Panc1 (cell line): ENCODE measurements at regions not wholly inside any gene's neighbourhood (a gene's known extent, or its start where the extent isn't known, plus 50 kb on each side); places are given as distances from the start of the nearest gene placed in this dataset.

ENCODE experiments used
- POLR2AphosphoS5 ChIP-seq: IDR thresholded peaks from 2 replicates; pipeline ENCODE4 v1.6.1; 2012; ENCODE audit warnings: mild to moderate bottlenecking, low read depth, low read length, moderate library complexity
- SIN3A ChIP-seq: IDR thresholded peaks from 2 replicates; pipeline ENCODE4 v1.6.1; 2012; ENCODE audit warnings: low read depth, mild to moderate bottlenecking, low read length, moderate library complexity, borderline replicate concordance; ENCODE audit not compliant: insufficient read depth
- TCF7L2 ChIP-seq: IDR thresholded peaks from 2 replicates; pipeline ENCODE4 v1.6.1; 2011; ENCODE audit warnings: mild to moderate bottlenecking, low read depth, low read length, inconsistent platforms
- TF ChIP-seq, protein P1 (sequence below): fragments of 450-650 bp; IDR thresholded peaks from 2 replicates; pipeline ENCODE4 v1.5.1; 2017; ENCODE audit warnings: mild to moderate bottlenecking
- TF ChIP-seq, protein P2 (sequence below), 2 experiments: IDR thresholded peaks; 2 replicates each; pipeline ENCODE4 v1.6.1; 2011 to 2012; ENCODE audit warnings: low read depth in 2 of 2, control low read depth in 1 of 2, low read length in 1 of 2, mild to moderate bottlenecking in 1 of 2, moderate library complexity in 1 of 2; ENCODE audit not compliant: insufficient read depth in 1 of 2

DNA sequence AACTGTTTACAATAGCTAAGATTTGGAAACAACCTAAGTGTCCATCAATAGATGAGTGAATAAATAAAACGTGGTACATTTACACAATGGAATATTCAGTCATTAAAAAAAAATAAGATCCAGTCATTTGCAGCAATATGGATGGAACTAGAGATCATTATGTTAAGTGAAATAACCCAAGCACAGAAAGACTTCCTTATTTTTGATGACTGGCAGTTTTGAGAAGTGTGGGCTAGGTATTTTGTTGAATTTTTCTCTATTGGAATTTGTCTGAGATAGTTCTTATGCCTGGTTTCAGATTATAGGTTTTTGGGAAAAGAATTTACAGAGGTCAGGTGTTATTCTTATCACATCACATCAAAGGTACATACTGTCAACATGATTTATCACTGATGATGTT is 293.8 kb upstream of the ARSJ start:
- TF ChIP-seq, protein P1, sequence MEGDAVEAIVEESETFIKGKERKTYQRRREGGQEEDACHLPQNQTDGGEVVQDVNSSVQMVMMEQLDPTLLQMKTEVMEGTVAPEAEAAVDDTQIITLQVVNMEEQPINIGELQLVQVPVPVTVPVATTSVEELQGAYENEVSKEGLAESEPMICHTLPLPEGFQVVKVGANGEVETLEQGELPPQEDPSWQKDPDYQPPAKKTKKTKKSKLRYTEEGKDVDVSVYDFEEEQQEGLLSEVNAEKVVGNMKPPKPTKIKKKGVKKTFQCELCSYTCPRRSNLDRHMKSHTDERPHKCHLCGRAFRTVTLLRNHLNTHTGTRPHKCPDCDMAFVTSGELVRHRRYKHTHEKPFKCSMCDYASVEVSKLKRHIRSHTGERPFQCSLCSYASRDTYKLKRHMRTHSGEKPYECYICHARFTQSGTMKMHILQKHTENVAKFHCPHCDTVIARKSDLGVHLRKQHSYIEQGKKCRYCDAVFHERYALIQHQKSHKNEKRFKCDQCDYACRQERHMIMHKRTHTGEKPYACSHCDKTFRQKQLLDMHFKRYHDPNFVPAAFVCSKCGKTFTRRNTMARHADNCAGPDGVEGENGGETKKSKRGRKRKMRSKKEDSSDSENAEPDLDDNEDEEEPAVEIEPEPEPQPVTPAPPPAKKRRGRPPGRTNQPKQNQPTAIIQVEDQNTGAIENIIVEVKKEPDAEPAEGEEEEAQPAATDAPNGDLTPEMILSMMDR = no peak
- no peak for TF ChIP-seq SIN3A
- TF ChIP-seq, protein P2, sequence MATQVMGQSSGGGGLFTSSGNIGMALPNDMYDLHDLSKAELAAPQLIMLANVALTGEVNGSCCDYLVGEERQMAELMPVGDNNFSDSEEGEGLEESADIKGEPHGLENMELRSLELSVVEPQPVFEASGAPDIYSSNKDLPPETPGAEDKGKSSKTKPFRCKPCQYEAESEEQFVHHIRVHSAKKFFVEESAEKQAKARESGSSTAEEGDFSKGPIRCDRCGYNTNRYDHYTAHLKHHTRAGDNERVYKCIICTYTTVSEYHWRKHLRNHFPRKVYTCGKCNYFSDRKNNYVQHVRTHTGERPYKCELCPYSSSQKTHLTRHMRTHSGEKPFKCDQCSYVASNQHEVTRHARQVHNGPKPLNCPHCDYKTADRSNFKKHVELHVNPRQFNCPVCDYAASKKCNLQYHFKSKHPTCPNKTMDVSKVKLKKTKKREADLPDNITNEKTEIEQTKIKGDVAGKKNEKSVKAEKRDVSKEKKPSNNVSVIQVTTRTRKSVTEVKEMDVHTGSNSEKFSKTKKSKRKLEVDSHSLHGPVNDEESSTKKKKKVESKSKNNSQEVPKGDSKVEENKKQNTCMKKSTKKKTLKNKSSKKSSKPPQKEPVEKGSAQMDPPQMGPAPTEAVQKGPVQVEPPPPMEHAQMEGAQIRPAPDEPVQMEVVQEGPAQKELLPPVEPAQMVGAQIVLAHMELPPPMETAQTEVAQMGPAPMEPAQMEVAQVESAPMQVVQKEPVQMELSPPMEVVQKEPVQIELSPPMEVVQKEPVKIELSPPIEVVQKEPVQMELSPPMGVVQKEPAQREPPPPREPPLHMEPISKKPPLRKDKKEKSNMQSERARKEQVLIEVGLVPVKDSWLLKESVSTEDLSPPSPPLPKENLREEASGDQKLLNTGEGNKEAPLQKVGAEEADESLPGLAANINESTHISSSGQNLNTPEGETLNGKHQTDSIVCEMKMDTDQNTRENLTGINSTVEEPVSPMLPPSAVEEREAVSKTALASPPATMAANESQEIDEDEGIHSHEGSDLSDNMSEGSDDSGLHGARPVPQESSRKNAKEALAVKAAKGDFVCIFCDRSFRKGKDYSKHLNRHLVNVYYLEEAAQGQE (IDR thresholded peaks at IDR 0.05; ENCODE audit: insufficient read depth in 1 of 2, low read depth in 2 of 2, low read length in 1 of 2) = no peak
- TF ChIP-seq POLR2AphosphoS5 = no peak
- TF ChIP-seq TCF7L2 = no peak
